SK-N-SH (cell line): ENCODE measurements at regions not wholly inside any gene's neighbourhood (a gene's known extent, or its start where the extent isn't known, plus 50 kb on each side); places are given as distances from the start of the nearest gene placed in this dataset.

Source experiments
- CTCF ChIA-PET: fragments of 300-600, 350-600 bp; formaldehyde crosslinking; extraction: SDS; loops from one replicate; lab custom pipeline; 2021; lab: Yijun Ruan, JAX
- POLR2A ChIA-PET: fragments of 350-600 bp; sonication (Branson Sonifier 250); formaldehyde crosslinking; extraction: SDS; loops from one replicate; lab custom pipeline; 2020; ENCODE audit warnings: antibody characterized with exemption, inconsistent platforms; lab: Yijun Ruan, JAX
- DNase-seq: peaks from one replicate; pipeline ENCODE4 v3.0.0; 2012
- H2AFZ ChIP-seq: fragments of 200-600 bp; sonication (generic); 2 replicates; pipeline ENCODE4 v1.8.1; 2016; ENCODE audit warnings: antibody characterized with exemption, mild to moderate bottlenecking, low read depth
- H3F3A ChIP-seq: fragments of 200-600 bp; sonication (generic); replicated peaks from 2 replicates; pipeline ENCODE3; 2016; ENCODE audit warnings: antibody characterized with exemption, mild to moderate bottlenecking; ENCODE audit not compliant: insufficient read depth
- H3K27ac ChIP-seq, 2 experiments: fragments of 200-500 bp in 1 of 2; fragments of 200-600 bp in 1 of 2; sonication (Bioruptor generic) in 1 of 2; sonication (generic), shearing (Covaris generic) in 1 of 2; 2 replicates each; pipeline versions ENCODE4 v1.5.1 to v1.6.1; 2014 to 2016; ENCODE audit warnings: low read depth in 2 of 2, inconsistent platforms in 1 of 2, low read length in 1 of 2, mild to moderate bottlenecking in 1 of 2, mixed read lengths in 1 of 2
- H3K27me3 ChIP-seq: fragments of 200-600 bp; sonication (generic), shearing (Covaris generic); 2 replicates; pipeline ENCODE4 v1.6.1; 2016; ENCODE audit warnings: mixed run types; ENCODE audit not compliant: insufficient read depth
- H3K36me3 ChIP-seq, 2 experiments: fragments of 200-500 bp in 1 of 2; fragments of 200-600 bp in 1 of 2; sonication (Bioruptor generic) in 1 of 2; sonication (generic) in 1 of 2; replicated peaks in 1 of 2; 2 replicates each; pipeline versions ENCODE3 to v1.5.1; 2014 to 2016; ENCODE audit warnings: low read length in 1 of 2, mild to moderate bottlenecking in 1 of 2; ENCODE audit not compliant: insufficient read depth in 2 of 2, control insufficient read depth in 1 of 2
- H3K4me1 ChIP-seq, 2 experiments: fragments of 200-500 bp in 1 of 2; fragments of 200-600 bp in 1 of 2; sonication (Bioruptor generic) in 1 of 2; sonication (generic), shearing (Covaris generic) in 1 of 2; 2 replicates each; pipeline versions ENCODE4 v1.5.1 to v1.6.1; 2014 to 2016; ENCODE audit warnings: low read depth in 1 of 2, low read length in 1 of 2, mixed run types in 1 of 2; ENCODE audit not compliant: insufficient read depth in 2 of 2, control insufficient read depth in 1 of 2
- H3K4me2 ChIP-seq: fragments of 200-600 bp; sonication (generic), shearing (Covaris generic); 2 replicates; pipeline ENCODE4 v1.6.1; 2017; ENCODE audit warnings: mixed run types
- H3K4me3 ChIP-seq, 2 experiments: fragments of 200-500 bp in 1 of 2; fragments of 200-600 bp in 1 of 2; sonication (Bioruptor generic) in 1 of 2; sonication (generic), shearing (Covaris generic) in 1 of 2; 2 replicates each; pipeline versions ENCODE4 v1.5.1 to v1.8.1; 2014 to 2016; ENCODE audit warnings: low read depth in 2 of 2, inconsistent platforms in 1 of 2, low read length in 1 of 2, mild to moderate bottlenecking in 1 of 2, mixed read lengths in 1 of 2, moderate library complexity in 1 of 2
- H3K79me2 ChIP-seq: fragments of 200-600 bp; sonication (generic); 2 replicates; pipeline ENCODE4 v1.8.1; 2017; ENCODE audit warnings: mild to moderate bottlenecking; ENCODE audit not compliant: insufficient read depth
- H3K9ac ChIP-seq: fragments of 200-600 bp; sonication (generic); 2 replicates; pipeline ENCODE4 v1.6.1; 2017; ENCODE audit warnings: mixed run types
- H3K9me2 ChIP-seq: fragments of 200-600 bp; sonication (generic); 2 replicates; pipeline ENCODE4 v1.6.1; 2017; ENCODE audit warnings: mixed run types
- H3K9me3 ChIP-seq: fragments of 200-600 bp; sonication (generic); 2 replicates; pipeline ENCODE4 v1.6.1; 2017; ENCODE audit warnings: mixed run types, mild to moderate bottlenecking, moderate library complexity
- H4K20me1 ChIP-seq: fragments of 200-600 bp; sonication (generic); 2 replicates; pipeline ENCODE4 v1.6.1; 2017; ENCODE audit warnings: mild to moderate bottlenecking, mixed run types; ENCODE audit not compliant: insufficient read depth
- CTCF ChIP-seq: fragments of 200-600 bp; sonication (generic); IDR thresholded peaks from 2 replicates; pipeline ENCODE4 v1.6.1; 2017; ENCODE audit warnings: antibody characterized with exemption, mild to moderate bottlenecking, moderate library complexity
- JUND ChIP-seq: IDR thresholded peaks from 2 replicates; pipeline ENCODE4 v1.4.0; 2012
- MEF2A ChIP-seq: IDR thresholded peaks from 2 replicates; pipeline ENCODE4 v1.4.0; 2012; ENCODE audit warnings: low read depth, borderline replicate concordance
- NFIC ChIP-seq: IDR thresholded peaks from 2 replicates; pipeline ENCODE4 v1.4.0; 2012; ENCODE audit warnings: borderline replicate concordance
- POLR2AphosphoS5 ChIP-seq: IDR thresholded peaks from 2 replicates; pipeline ENCODE4 v1.6.1; 2012; ENCODE audit warnings: low read depth, low read length
- RAD21 ChIP-seq: IDR thresholded peaks from 2 replicates; pipeline ENCODE4 v1.6.1; 2012; ENCODE audit warnings: mild to moderate bottlenecking, low read length
- REST ChIP-seq: IDR thresholded peaks from 2 replicates; pipeline ENCODE4 v1.6.1; 2012; ENCODE audit warnings: mild to moderate bottlenecking, low read depth, low read length, moderate library complexity
- RFX5 ChIP-seq: IDR thresholded peaks from 2 replicates; pipeline ENCODE4 v1.6.1; 2012; ENCODE audit warnings: mild to moderate bottlenecking, improper control_type of control experiment, low read length
- RXRA ChIP-seq: IDR thresholded peaks from 2 replicates; pipeline ENCODE4 v1.4.0; 2012; ENCODE audit warnings: low read depth, mild to moderate bottlenecking, borderline replicate concordance
- SMC3 ChIP-seq: IDR thresholded peaks from 2 replicates; pipeline ENCODE4 v1.6.1; 2012; ENCODE audit warnings: low read depth, low read length, improper control_type of control experiment
- USF1 ChIP-seq: IDR thresholded peaks from 2 replicates; pipeline ENCODE4 v1.4.0; 2012; ENCODE audit warnings: low read depth, borderline replicate concordance
- YY1 ChIP-seq: IDR thresholded peaks from 2 replicates; pipeline ENCODE4 v1.4.0; 2012; ENCODE audit warnings: low read depth, mild to moderate bottlenecking
- WGBS: methylation state at CpG from one replicate; pipeline ENCODE4 v1.1.6; 2017; ENCODE audit warnings: low lambda C conversion rate; 5-methylcytosine and 5-hydroxymethylcytosine counted together

- TF ChIP-seq SMC3 (no peak), CTCF (no peak), RAD21 (no peak), POLR2AphosphoS5 (no peak), NFIC (no peak)
These were observed 544.8 kb upstream of the ADGRL4 start (continued) for GRCh38 chr1:79551321-79551720.

- CTCF ChIA-PET, result interaction anchor here (1.3 kb wide), 1 partner anchor 12 kb away, joined by 4 read pairs; no protein-coding TSS in a partner anchor
- WGBS, result 76% methylated on average over 6 of the region's 6 CpGs
These were observed 543.9 kb upstream of the ADGRL4 start for GRCh38 chr1:79550402-79550801.

More at GRCh38 chr1:79550402-79550801, 543.9 kb upstream of the ADGRL4 start:
- Histone ChIP-seq H3K9me3 (no peaks in the 10 kb centered on the region), H3K27me3 (no peaks in the 10 kb centered on the region), H3K4me3 (no peak overlapping the region), H3K36me3 (no peaks in the 10 kb centered on the region), H3K27ac (no peak overlapping the region), H2AFZ (no peak overlapping the region), H3K9ac (no peak overlapping the region), H3K4me1 (no peaks in the 10 kb centered on the region), H3K79me2 (no peaks in the 10 kb centered on the region), H4K20me1 (no peaks in the 10 kb centered on the region), H3K9me2 (no peaks in the 10 kb centered on the region), H3F3A (no peaks in the 10 kb centered on the region), H3K4me2 (no peak overlapping the region)
- POLR2A ChIA-PET, result no interaction called here
- no peak for DNase-seq
- no peak for TF ChIP-seq YY1
- no peak for TF ChIP-seq RXRA
- no peak for TF ChIP-seq POLR2AphosphoS5
- TF ChIP-seq REST, result no peak
- no peak for TF ChIP-seq RAD21
- TF ChIP-seq CTCF, result no peak
- no peak for TF ChIP-seq USF1
- TF ChIP-seq RFX5, result no peak
- no peak for TF ChIP-seq MEF2A
- no peak for TF ChIP-seq JUND
